HEK293 (cell line): ENCODE measurements at regions not wholly inside any gene's neighbourhood (a gene's known extent, or its start where the extent isn't known, plus 50 kb on each side); places are given as distances from the start of the nearest gene placed in this dataset.

Source experiments
- CTCF ChIA-PET: fragments of 350-600 bp; formaldehyde crosslinking; extraction: SDS; loops from one replicate; lab custom pipeline; 2021; ENCODE audit warnings: antibody characterized with exemption; lab: Yijun Ruan, JAX
- POLR2A ChIA-PET: fragments of 300-600 bp; formaldehyde crosslinking; extraction: SDS; loops from one replicate; lab custom pipeline; 2020; ENCODE audit warnings: antibody characterized with exemption, inconsistent platforms; lab: Yijun Ruan, JAX
- H3K27ac ChIP-seq: fragments of 200-500 bp; sonication (Bioruptor generic); 2 replicates; pipeline ENCODE4 v1.5.1; 2014; ENCODE audit warnings: low read depth, low read length, control low read depth, inconsistent platforms; ENCODE audit errors: extremely low read depth
- H3K36me3 ChIP-seq, 2 experiments: fragments of 200-500 bp in 1 of 2; sonication (Bioruptor generic) in 1 of 2; 1 replicate in 1 of 2; 2 replicates in 1 of 2; pipeline ENCODE4 v1.5.1; 2014 to 2017; ENCODE audit warnings: inconsistent platforms in 2 of 2, low read length in 2 of 2; ENCODE audit not compliant: control insufficient read depth in 2 of 2, insufficient read depth in 1 of 2
- H3K4me1 ChIP-seq: fragments of 200-500 bp; sonication (Bioruptor generic); 2 replicates; pipeline ENCODE4 v1.5.1; 2014; ENCODE audit warnings: mild to moderate bottlenecking, low read length, inconsistent platforms; ENCODE audit not compliant: control insufficient read depth, insufficient read depth
- H3K4me3 ChIP-seq: 2 replicates; pipeline ENCODE4 v1.5.1; 2011; ENCODE audit warnings: low read depth, mild to moderate bottlenecking, control low read depth, low read length, moderate library complexity
- H3K9me3 ChIP-seq: fragments of 200-500 bp; sonication (Bioruptor generic); 2 replicates; pipeline ENCODE4 v1.5.1; 2014; ENCODE audit warnings: low read depth, low read length, inconsistent platforms; ENCODE audit not compliant: control insufficient read depth, insufficient read depth
- FEZF1 ChIP-seq: fragments of 450-650 bp; formaldehyde crosslinking; IDR thresholded peaks from 2 replicates; pipeline ENCODE4 v1.5.1; 2016; ENCODE audit warnings: missing biosample characterization, missing genetic modification characterization
- IKZF3 ChIP-seq: fragments of 450-650 bp; IDR thresholded peaks from 2 replicates; pipeline ENCODE4 v1.5.0; 2018; ENCODE audit warnings: missing biosample characterization, mild to moderate bottlenecking, missing genetic modification characterization, moderate library complexity
- MYNN ChIP-seq: fragments of 450-650 bp; formaldehyde crosslinking; IDR thresholded peaks from 2 replicates; pipeline ENCODE4 v1.5.1; 2016; ENCODE audit warnings: missing biosample characterization, missing genetic modification characterization, borderline replicate concordance
- MZF1 ChIP-seq: fragments of 450-650 bp; formaldehyde crosslinking; IDR thresholded peaks from 2 replicates; pipeline ENCODE4 v1.5.1; 2017; ENCODE audit warnings: missing biosample characterization, missing genetic modification characterization, borderline replicate concordance
- REPIN1 ChIP-seq: fragments of 450-650 bp; formaldehyde crosslinking; IDR thresholded peaks from 2 replicates; pipeline ENCODE4 v1.5.1; 2017; ENCODE audit warnings: missing biosample characterization, missing genetic modification characterization, low read depth
- SALL2 ChIP-seq: fragments of 450-650 bp; formaldehyde crosslinking; IDR thresholded peaks from 2 replicates; pipeline ENCODE4 v1.5.0; 2017; ENCODE audit warnings: missing biosample characterization, mild to moderate bottlenecking, missing genetic modification characterization, borderline replicate concordance
- SCRT2 ChIP-seq: fragments of 450-650 bp; formaldehyde crosslinking; IDR thresholded peaks from 2 replicates; pipeline ENCODE4 v1.5.1; 2016; ENCODE audit warnings: missing biosample characterization, missing genetic modification characterization
- YY1 ChIP-seq: fragments of 450-650 bp; formaldehyde crosslinking; IDR thresholded peaks from 2 replicates; pipeline ENCODE4 v1.5.1; 2018; ENCODE audit warnings: missing biosample characterization, missing genetic modification characterization
- ZBTB17 ChIP-seq: fragments of 450-650 bp; formaldehyde crosslinking; IDR thresholded peaks from 2 replicates; pipeline ENCODE4 v1.5.1; 2016; ENCODE audit warnings: missing biosample characterization, missing genetic modification characterization
- ZEB2 ChIP-seq: fragments of 450-650 bp; formaldehyde crosslinking; IDR thresholded peaks from 2 replicates; pipeline ENCODE4 v1.5.1; 2016; ENCODE audit warnings: missing biosample characterization, missing genetic modification characterization
- ZNF155 ChIP-seq: fragments of 450-650 bp; formaldehyde crosslinking; IDR thresholded peaks from 2 replicates; pipeline ENCODE4 v1.5.1; 2016; ENCODE audit warnings: missing biosample characterization, missing genetic modification characterization
- ZNF169 ChIP-seq: fragments of 450-650 bp; formaldehyde crosslinking; IDR thresholded peaks from 2 replicates; pipeline ENCODE4 v1.5.1; 2016; ENCODE audit warnings: missing biosample characterization, missing genetic modification characterization
- ZNF311 ChIP-seq: fragments of 450-650 bp; formaldehyde crosslinking; IDR thresholded peaks from 2 replicates; pipeline ENCODE4 v1.5.1; 2017; ENCODE audit warnings: missing biosample characterization, missing genetic modification characterization, borderline replicate concordance
- ZNF394 ChIP-seq: fragments of 450-650 bp; formaldehyde crosslinking; IDR thresholded peaks from 2 replicates; pipeline ENCODE4 v1.5.1; 2016; ENCODE audit warnings: missing biosample characterization, missing genetic modification characterization, mild to moderate bottlenecking, moderate library complexity, borderline replicate concordance
- ZNF433 ChIP-seq: fragments of 450-650 bp; formaldehyde crosslinking; IDR thresholded peaks from 2 replicates; pipeline ENCODE4 v1.5.1; 2016; ENCODE audit warnings: missing biosample characterization, missing genetic modification characterization, low read depth
- ZNF510 ChIP-seq: fragments of 450-650 bp; formaldehyde crosslinking; IDR thresholded peaks from 2 replicates; pipeline ENCODE4 v1.5.1; 2018; ENCODE audit warnings: mild to moderate bottlenecking, missing genetic modification characterization, missing biosample characterization; ENCODE audit not compliant: insufficient replicate concordance
- ZNF621 ChIP-seq: fragments of 450-650 bp; formaldehyde crosslinking; IDR thresholded peaks from 2 replicates; pipeline ENCODE4 v1.5.1; 2017; ENCODE audit warnings: missing biosample characterization, missing genetic modification characterization
- ZNF785 ChIP-seq: fragments of 450-650 bp; formaldehyde crosslinking; IDR thresholded peaks from 2 replicates; pipeline ENCODE4 v1.5.1; 2016; ENCODE audit warnings: missing biosample characterization, missing genetic modification characterization
- TF ChIP-seq, protein P1 (sequence below): fragments of 450-650 bp; formaldehyde crosslinking; IDR thresholded peaks from 2 replicates; pipeline ENCODE4 v1.5.1; 2016; ENCODE audit warnings: missing biosample characterization, missing genetic modification characterization
- TF ChIP-seq, protein P2 (sequence below): fragments of 450-650 bp; formaldehyde crosslinking; IDR thresholded peaks from 2 replicates; pipeline ENCODE4 v1.5.1; 2016; ENCODE audit warnings: missing biosample characterization, missing genetic modification characterization
- TF ChIP-seq, protein P3 (sequence below): fragments of 450-650 bp; formaldehyde crosslinking; IDR thresholded peaks from 2 replicates; pipeline ENCODE4 v1.5.1; 2017; ENCODE audit warnings: missing biosample characterization, missing genetic modification characterization
- TF ChIP-seq, protein P4 (sequence below): IDR thresholded peaks from 2 replicates; pipeline ENCODE4 v1.6.1; 2011; ENCODE audit warnings: mild to moderate bottlenecking, low read depth, low read length, borderline replicate concordance
- TF ChIP-seq, protein P5 (sequence below): fragments of 450-650 bp; formaldehyde crosslinking; IDR thresholded peaks from 2 replicates; pipeline ENCODE4 v1.5.1; 2016; ENCODE audit warnings: missing biosample characterization, missing genetic modification characterization
- TF ChIP-seq, protein P6 (sequence below): fragments of 450-650 bp; formaldehyde crosslinking; IDR thresholded peaks from 2 replicates; pipeline ENCODE4 v1.5.1; 2016; ENCODE audit warnings: missing biosample characterization, missing genetic modification characterization

DNA sequence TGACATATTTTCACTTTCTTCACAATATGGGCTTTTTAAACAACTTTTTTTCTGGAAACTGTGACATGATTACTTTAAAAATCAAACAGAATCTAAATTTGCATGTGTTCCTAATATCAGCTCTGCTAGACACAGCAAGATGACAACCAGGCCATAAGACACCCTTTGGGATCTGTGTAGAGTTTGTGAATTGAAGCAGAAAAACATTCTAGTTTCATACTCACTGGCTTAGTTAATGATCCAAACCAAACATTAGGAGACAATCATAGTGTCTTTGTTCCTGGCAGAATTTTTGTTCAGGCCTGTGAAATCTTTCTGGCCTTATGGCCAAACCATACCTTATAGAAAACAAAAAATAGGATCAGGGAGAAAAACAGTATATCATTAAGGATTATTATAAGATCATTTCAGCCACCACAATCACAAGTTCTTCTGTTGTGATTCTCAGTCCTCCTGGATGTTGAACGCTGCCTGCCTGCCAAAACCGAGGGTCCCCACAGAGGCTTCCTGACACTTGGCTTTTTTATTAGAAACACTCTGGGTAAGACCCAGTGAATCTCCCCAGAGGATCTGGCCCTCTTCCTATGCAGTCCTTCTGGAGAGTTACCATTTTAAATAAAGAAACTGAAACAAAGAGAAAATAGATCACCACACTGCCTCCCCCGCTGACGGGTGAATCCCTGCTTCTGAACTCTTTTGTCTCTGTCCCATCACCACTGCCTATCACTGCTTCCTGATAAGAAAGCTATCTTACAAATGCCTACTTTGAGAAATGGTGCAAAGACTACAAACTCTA is 79.2 kb upstream of the PPP1R3C start:
- no peak overlapping the region for H3K27ac ChIP-seq
- H3K9me3 ChIP-seq, result no peaks in the 10 kb centered on the region
- H3K4me1 ChIP-seq, result peaks cover 14% of the 10 kb centered on the region
- CTCF ChIA-PET, result interaction anchor here (0.6 to 1.0 kb wide), 3 partner anchors 11 to 77 kb away, joined by 3 to 5 read pairs (median 3); no protein-coding TSS in a partner anchor
- H3K36me3 ChIP-seq, result no peaks in the 10 kb centered on the region
- no peak for TF ChIP-seq ZNF785
- no peak for TF ChIP-seq ZNF433 (tag by site-specific recombination)
- TF ChIP-seq REPIN1, result no peak
- TF ChIP-seq, protein P1, sequence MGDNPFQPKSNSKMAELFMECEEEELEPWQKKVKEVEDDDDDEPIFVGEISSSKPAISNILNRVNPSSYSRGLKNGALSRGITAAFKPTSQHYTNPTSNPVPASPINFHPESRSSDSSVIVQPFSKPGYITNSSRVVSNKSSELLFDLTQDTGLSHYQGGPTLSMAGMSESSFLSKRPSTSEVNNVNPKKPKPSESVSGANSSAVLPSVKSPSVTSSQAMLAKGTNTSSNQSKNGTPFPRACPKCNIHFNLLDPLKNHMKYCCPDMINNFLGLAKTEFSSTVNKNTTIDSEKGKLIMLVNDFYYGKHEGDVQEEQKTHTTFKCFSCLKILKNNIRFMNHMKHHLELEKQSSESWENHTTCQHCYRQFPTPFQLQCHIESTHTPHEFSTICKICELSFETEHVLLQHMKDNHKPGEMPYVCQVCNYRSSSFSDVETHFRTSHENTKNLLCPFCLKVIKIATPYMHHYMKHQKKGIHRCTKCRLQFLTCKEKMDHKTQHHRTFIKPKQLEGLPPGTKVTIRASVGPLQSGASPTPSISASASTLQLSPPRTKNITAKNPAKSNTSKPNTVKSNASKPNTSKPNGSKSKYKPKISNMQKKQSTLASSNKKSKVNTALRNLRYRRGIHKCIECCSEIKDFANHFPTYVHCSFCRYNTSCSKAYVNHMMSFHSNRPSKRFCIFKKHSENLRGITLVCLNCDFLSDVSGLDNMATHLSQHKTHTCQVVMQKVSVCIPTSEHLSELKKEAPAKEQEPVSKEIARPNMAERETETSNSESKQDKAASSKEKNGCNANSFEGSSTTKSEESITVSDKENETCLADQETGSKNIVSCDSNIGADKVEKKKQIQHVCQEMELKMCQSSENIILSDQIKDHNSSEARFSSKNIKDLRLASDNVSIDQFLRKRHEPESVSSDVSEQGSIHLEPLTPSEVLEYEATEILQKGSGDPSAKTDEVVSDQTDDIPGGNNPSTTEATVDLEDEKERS (tag by site-specific recombination), result no peak
- no peak for TF ChIP-seq ZNF311
- TF ChIP-seq MZF1, result no peak
- no peak for TF ChIP-seq ZNF169
- TF ChIP-seq FEZF1 (tag by site-specific recombination), result no peak
- no peak for TF ChIP-seq SALL2
- TF ChIP-seq, protein P2, sequence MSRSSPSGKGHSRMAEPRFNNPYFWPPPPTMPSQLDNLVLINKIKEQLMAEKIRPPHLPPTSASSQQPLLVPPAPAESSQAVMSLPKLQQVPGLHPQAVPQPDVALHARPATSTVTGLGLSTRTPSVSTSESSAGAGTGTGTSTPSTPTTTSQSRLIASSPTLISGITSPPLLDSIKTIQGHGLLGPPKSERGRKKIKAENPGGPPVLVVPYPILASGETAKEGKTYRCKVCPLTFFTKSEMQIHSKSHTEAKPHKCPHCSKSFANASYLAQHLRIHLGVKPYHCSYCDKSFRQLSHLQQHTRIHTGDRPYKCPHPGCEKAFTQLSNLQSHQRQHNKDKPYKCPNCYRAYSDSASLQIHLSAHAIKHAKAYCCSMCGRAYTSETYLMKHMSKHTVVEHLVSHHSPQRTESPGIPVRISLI (tag by site-specific recombination), result no peak
- H3K4me3 ChIP-seq, result no peak overlapping the region
- POLR2A ChIA-PET, result no interaction called here

DNA sequence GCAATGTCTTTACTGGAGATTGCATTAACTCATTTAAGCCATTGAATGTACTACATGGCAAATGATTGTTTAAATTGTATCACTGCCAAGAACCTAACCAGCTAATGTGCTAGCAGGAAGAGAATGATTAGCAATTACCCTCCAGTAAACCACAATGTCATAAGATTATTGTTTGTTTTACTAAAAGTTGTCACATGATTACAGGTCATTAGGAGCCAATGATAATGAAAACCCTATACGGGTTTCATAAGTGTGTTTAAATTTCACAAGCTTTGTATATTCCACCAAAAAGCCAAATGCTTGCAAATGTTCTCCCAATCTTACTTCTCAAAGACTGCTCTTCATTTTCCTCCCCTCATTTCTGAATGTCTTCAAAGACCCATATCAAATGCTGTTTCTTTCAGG is 76.5 kb upstream of the PPP1R3C start:
- Histone ChIP-seq H3K27ac (0 out of 2 replicates have a peak overlapping the region, but pooled peaks have one; percentile 1), H3K4me1 (peaks cover 15% of the 10 kb centered on the region), H3K9me3 (no peaks in the 10 kb centered on the region), H3K4me3 (no peak overlapping the region), H3K36me3 (no peaks in the 10 kb centered on the region)
- ChIA-PET CTCF (interaction anchor here (3.0 kb wide), 1 partner anchor 15 kb away, joined by 17 read pairs; no protein-coding TSS in a partner anchor), POLR2A (no interaction called here)
- no peak for TF ChIP-seq MYNN (tag by site-specific recombination)
- TF ChIP-seq, protein P3, sequence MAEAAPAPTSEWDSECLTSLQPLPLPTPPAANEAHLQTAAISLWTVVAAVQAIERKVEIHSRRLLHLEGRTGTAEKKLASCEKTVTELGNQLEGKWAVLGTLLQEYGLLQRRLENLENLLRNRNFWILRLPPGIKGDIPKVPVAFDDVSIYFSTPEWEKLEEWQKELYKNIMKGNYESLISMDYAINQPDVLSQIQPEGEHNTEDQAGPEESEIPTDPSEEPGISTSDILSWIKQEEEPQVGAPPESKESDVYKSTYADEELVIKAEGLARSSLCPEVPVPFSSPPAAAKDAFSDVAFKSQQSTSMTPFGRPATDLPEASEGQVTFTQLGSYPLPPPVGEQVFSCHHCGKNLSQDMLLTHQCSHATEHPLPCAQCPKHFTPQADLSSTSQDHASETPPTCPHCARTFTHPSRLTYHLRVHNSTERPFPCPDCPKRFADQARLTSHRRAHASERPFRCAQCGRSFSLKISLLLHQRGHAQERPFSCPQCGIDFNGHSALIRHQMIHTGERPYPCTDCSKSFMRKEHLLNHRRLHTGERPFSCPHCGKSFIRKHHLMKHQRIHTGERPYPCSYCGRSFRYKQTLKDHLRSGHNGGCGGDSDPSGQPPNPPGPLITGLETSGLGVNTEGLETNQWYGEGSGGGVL (tag by site-specific recombination), result 0 out of 2 replicates have a peak, but pooled peaks have one; percentile 19
- TF ChIP-seq SCRT2, result no peak
- TF ChIP-seq, protein P4, sequence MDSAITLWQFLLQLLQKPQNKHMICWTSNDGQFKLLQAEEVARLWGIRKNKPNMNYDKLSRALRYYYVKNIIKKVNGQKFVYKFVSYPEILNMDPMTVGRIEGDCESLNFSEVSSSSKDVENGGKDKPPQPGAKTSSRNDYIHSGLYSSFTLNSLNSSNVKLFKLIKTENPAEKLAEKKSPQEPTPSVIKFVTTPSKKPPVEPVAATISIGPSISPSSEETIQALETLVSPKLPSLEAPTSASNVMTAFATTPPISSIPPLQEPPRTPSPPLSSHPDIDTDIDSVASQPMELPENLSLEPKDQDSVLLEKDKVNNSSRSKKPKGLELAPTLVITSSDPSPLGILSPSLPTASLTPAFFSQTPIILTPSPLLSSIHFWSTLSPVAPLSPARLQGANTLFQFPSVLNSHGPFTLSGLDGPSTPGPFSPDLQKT, result no peak
- peak; percentile 59; the same call in 1 of the 2 replicates for TF ChIP-seq ZBTB17 (tag by site-specific recombination)
- TF ChIP-seq, protein P5, sequence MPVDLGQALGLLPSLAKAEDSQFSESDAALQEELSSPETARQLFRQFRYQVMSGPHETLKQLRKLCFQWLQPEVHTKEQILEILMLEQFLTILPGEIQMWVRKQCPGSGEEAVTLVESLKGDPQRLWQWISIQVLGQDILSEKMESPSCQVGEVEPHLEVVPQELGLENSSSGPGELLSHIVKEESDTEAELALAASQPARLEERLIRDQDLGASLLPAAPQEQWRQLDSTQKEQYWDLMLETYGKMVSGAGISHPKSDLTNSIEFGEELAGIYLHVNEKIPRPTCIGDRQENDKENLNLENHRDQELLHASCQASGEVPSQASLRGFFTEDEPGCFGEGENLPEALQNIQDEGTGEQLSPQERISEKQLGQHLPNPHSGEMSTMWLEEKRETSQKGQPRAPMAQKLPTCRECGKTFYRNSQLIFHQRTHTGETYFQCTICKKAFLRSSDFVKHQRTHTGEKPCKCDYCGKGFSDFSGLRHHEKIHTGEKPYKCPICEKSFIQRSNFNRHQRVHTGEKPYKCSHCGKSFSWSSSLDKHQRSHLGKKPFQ (tag by site-specific recombination), result no peak
- TF ChIP-seq IKZF3, result peak; percentile 51; the same call in 1 of the 2 replicates
- TF ChIP-seq ZNF621 (tag by site-specific recombination), result no peak
- TF ChIP-seq, protein P6, sequence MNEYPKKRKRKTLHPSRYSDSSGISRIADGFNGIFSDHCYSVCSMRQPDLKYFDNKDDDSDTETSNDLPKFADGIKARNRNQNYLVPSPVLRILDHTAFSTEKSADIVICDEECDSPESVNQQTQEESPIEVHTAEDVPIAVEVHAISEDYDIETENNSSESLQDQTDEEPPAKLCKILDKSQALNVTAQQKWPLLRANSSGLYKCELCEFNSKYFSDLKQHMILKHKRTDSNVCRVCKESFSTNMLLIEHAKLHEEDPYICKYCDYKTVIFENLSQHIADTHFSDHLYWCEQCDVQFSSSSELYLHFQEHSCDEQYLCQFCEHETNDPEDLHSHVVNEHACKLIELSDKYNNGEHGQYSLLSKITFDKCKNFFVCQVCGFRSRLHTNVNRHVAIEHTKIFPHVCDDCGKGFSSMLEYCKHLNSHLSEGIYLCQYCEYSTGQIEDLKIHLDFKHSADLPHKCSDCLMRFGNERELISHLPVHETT (tag by site-specific recombination), result peak; percentile 57; the same call in 1 of the 2 replicates
- no peak for TF ChIP-seq YY1
- no peak for TF ChIP-seq ZNF155
- TF ChIP-seq ZNF394, result peak; percentile 25; the same call in 1 of the 2 replicates
- no peak for TF ChIP-seq ZNF510
- no peak for TF ChIP-seq SALL2
- TF ChIP-seq ZEB2, result peak; percentile 77
